ENCODE measurements at regions not wholly inside any gene's neighbourhood (a gene's known extent, or its start where the extent isn't known, plus 50 kb on each side); places are given as distances from the start of the nearest gene placed in this dataset.

DNA sequence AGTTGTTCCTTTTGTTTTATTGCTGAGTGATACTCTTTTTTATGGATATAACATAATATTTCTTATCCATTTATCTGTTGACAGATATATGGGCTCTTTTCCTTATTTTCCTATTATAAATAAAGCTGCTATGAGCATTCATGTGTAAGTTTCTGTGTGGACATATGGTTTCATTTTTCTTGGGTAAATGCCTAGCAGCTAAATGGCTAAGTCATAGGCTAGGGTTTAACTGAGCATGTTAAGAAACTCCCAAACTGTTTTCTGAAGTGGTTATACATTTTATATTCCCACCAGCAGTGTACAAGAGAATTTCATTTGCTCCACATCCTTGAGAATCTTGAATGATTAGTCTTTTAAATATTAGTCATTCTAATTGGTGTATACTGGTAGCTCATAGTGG is 786.6 kb upstream of the CDH2 start:
- TF ChIP-seq, protein P1, sequence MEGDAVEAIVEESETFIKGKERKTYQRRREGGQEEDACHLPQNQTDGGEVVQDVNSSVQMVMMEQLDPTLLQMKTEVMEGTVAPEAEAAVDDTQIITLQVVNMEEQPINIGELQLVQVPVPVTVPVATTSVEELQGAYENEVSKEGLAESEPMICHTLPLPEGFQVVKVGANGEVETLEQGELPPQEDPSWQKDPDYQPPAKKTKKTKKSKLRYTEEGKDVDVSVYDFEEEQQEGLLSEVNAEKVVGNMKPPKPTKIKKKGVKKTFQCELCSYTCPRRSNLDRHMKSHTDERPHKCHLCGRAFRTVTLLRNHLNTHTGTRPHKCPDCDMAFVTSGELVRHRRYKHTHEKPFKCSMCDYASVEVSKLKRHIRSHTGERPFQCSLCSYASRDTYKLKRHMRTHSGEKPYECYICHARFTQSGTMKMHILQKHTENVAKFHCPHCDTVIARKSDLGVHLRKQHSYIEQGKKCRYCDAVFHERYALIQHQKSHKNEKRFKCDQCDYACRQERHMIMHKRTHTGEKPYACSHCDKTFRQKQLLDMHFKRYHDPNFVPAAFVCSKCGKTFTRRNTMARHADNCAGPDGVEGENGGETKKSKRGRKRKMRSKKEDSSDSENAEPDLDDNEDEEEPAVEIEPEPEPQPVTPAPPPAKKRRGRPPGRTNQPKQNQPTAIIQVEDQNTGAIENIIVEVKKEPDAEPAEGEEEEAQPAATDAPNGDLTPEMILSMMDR (IDR thresholded peaks at IDR 0.05; ENCODE audit: low read depth, low read length, poor library complexity, severe bottlenecking), result no peak
- no peak for TF ChIP-seq EZH2phosphoT487 (IDR thresholded peaks at IDR 0.05; ENCODE audit: borderline replicate concordance, low read length)

Measured in DOHH2 (cell line).